NCI-H128 (cell line): ENCODE measurements at regions not wholly inside any gene's neighbourhood (a gene's known extent, or its start where the extent isn't known, plus 50 kb on each side); places are given as distances from the start of the nearest gene placed in this dataset.

ENCODE experiments used
- DNase-seq: peaks from one replicate; lab custom pipeline; 2025; ENCODE audit not compliant: unreplicated experiment; lab: John Stamatoyannopoulos, UW

DNA sequence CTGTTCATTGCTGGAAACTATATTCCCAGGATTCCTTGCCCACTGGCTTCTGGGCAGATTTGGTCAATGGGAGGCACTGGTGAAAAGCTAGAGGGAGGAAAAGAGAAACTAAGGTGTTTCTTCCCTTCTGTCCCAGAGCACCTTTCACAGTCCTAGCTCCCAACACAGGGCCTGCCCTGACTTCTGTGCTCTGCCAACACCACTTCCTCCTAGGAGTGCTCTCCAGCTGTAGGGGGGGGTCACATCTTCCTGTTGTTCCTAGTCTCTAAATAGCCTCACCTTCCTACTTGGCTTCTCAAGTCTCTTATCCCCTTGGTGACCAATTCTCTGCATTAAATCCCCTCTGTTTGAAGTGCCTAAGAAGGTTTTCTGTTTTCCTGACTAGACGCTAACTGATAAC, 115.4 kb downstream of the ADRB2 start:
- DNase-seq = no peak

DNA sequence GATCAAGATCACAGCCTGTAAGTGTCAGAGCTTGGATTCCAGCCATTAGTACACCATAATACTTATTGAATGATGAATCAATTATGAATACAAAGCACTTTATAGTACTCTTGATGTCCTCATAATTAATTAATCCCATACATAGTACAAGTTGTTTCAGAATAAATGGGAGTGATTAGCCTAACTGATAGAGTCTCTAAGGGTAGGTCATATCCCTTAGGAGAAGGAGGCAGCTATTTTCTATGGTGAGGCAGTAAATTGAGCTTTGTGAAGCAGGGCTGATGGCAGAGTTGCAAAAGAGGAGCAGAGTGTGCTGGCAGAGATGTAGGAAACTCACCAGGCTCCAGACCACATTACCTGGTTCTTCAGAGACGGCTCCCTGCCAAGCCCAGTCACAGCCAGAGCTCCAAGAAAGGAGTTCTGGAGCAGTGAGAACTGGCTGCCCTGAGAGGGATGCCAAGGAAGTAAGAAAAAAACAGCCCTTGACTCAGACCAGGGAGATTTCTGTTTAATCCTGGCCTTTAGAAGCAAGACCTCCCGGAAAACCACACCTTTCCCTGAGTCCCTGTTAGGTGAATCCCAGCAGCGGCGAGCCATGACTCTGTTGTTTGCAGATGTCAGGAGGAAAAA, 112.9 kb downstream of the SH3TC2 start:
- no peak for DNase-seq

DNA sequence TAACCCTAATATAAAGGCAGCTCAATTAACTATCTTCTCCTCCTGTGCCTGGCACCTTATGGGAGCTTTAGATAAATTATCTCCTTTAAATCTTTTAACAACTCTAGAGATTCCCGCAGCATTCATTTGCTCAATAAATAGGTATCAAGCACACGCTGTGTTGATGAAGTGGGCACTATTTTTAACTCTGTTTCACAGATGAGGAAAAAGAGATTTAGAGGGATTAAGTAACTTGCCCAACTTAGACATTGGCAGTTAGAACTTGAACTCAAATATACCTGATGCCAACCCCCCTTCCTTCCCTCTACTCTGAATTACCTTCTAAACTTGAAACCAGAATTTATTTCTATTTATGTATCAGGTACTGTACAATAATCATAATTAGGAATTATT, 112.4 kb downstream of the SH3TC2 start:
- no peak for DNase-seq

DNA sequence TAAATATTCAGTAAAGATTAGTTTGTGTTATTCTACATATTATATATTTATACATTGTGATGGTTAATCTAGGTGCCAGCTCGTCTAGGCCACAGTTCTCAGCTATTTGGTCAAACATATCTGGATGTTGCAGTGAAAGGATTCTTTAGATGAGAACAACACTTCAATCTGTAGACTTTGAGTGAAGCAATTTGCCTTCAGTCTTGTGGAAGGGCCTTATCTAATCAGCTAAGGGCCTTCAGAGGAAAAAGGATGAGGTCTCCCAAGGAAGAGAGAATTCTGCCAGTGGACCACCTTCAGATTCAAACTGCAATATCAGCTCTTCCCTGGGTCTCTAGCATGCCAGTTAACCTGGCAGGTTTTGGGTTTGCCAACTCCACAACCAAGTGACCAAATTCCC, 112.0 kb downstream of the SH3TC2 start:
- no peak for DNase-seq

DNA sequence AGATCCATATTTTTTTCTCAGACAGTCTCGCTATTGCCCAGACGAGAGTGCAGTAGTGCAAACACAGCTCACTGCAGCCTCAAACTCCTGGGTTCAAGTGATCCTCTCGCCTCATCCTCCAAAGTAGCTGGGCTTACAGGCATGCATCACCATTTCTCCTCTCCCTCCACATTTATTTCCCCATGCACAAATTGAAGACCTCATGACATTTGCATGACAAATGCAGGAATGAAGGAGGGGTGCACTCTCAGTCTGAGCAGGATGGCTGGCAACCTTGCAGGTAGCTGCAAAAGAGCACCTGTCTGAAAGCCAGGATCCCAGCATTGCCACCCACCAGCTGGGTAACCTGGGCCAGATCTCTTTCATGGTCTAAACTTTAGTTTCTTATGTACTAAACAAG, 111.2 kb downstream of the SH3TC2 start:
- DNase-seq = no peak

DNA sequence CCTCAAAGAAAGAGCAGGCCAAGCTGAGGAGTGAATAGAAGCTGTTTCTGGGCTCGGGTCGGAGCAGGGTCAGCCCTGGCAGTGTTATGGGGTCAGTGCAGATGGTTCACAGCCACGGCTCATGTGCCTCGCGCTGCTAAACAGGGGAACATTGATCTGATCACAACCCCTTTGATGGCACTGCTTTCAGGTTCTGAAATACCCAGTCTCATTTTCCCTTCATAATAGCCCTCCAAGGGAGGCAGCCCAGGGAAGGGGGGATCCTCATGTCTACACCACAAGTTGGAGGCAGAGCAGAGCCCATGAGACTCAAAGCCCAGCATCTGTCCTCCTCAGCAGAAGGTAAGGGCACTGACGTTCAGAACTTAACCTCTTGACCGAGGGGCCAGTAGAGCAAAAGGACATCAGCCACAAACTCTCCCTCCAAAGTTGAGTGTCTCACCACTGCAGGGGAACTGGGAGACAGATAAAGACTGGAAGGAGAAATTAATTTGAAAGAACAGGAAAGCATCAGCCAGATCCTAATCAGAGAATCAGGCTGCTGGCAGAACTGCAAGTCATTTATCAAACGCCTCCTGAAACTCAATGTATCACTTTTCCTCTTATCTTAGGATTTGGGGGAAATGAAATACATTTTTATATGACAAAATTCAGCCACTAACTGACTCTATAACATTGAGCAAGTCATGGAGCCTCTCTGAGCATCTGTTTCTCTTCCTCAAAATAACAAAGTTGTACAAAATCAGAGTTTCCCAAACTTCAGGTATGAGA, 110.6 kb downstream of the SH3TC2 start:
- DNase-seq = no peak

DNA sequence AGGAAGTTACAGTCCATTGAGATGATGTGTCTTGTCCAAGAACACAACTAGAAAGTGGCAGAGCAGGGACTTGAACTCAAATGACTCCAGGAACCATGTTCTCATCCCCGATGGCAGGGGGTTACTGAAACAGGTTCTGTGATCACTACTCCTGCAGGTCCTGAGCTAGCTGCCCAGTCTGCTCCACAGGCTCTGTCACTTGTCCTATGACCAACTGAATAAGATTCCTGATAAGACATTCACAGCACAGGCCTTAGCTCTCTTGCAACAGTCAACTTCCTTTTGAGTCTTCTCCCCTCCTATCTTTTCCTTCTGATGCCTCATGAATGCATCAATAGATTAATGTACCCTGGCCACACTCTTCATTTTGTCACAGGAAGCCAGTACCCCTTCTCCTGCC, 109.2 kb downstream of the SH3TC2 start:
- no peak for DNase-seq
